GM21381 (cell line): ENCODE measurements at regions not wholly inside any gene's neighbourhood (a gene's known extent, or its start where the extent isn't known, plus 50 kb on each side); places are given as distances from the start of the nearest gene placed in this dataset.

Experiments
- ATAC-seq: cut with Tn5 transposase; IDR thresholded peaks from one replicate; pipeline ENCODE4 v1.9.1; 2021; ENCODE audit warnings: mild to moderate bottlenecking, moderate library complexity; ENCODE audit not compliant: unreplicated experiment

GRCh38 chr18:61949946-61950345 lies 57.1 kb upstream of the RNF152 start:
- ATAC-seq: no peak

- no peak for ATAC-seq
Observed at GRCh38 chr18:61948846-61949438, 56.1 kb upstream of the RNF152 start.

- no peak for ATAC-seq
Observed at GRCh38 chr18:61948281-61948741, 55.5 kb upstream of the RNF152 start.

- ATAC-seq: no peak
Observed at GRCh38 chr18:61946449-61946848, 53.6 kb upstream of the RNF152 start.

- no peak for ATAC-seq
Observed at GRCh38 chr18:61943175-61943964, 50.6 kb upstream of the RNF152 start.
